ENCODE measurements at regions not wholly inside any gene's neighbourhood (a gene's known extent, or its start where the extent isn't known, plus 50 kb on each side); places are given as distances from the start of the nearest gene placed in this dataset.

GRCh38 chr13:24006520-24007248, 109.4 kb upstream of the C1QTNF9B start:
- H3K23me2 ChIP-seq (ENCODE audit: insufficient read length, low read depth, low read length, poor library complexity, severe bottlenecking): no peaks in the 10 kb centered on the region
- Mint-ChIP-seq H3K27ac (no peak overlapping the region), H3K4me3 (no peak overlapping the region), H3K27me3 (ENCODE audit: low read depth) (peaks cover 2% of the 10 kb centered on the region), H3K4me1 (peaks cover 17 to 20% of the 10 kb centered on the region in 2 experiments), H3K36me3 (ENCODE audit: insufficient read depth in 1 of 3, low read depth in 3 of 3) (no peaks in the 10 kb centered on the region; a peak in 2 of 7 replicates), H3K9me3 (no peaks in the 10 kb centered on the region)
- no peak overlapping the region for H2AFZ ChIP-seq (ENCODE audit: low read length)
- no peaks in the 10 kb centered on the region for H3K79me2 ChIP-seq (ENCODE audit: insufficient read depth, low read length)
- H3T11ph ChIP-seq (ENCODE audit: low read length): no peak overlapping the region
- no peak for DNase-seq
- no peak overlapping the region for H3K18ac ChIP-seq (ENCODE audit: insufficient read length, low read depth, low read length)
- H2BK5ac ChIP-seq (ENCODE audit: insufficient read length, low read length): no peak overlapping the region
- H3K23ac ChIP-seq (ENCODE audit: insufficient read length, low read depth, low read length): no peak overlapping the region
- H3K56ac ChIP-seq (ENCODE audit: insufficient read length, low read depth, low read length): no peak overlapping the region
- H3K27ac ChIP-seq (ENCODE audit: insufficient read length, low read depth, low read length): no peak overlapping the region
- no peak overlapping the region for H2BK15ac ChIP-seq (ENCODE audit: low read depth, low read length)
- H2AK5ac ChIP-seq (ENCODE audit: insufficient read length, low read length): no peak overlapping the region
- no peaks in the 10 kb centered on the region for H3K27me3 ChIP-seq (ENCODE audit: insufficient read depth, low read length)
- no peak overlapping the region for H4K5ac ChIP-seq (ENCODE audit: insufficient read length, low read depth, low read length)
- no peak overlapping the region for H4K91ac ChIP-seq (ENCODE audit: insufficient read length, low read depth, low read length)
- no peak overlapping the region for H2BK120ac ChIP-seq (ENCODE audit: low read depth, low read length, poor library complexity, severe bottlenecking)
- no CpG with 5 or more reads among the region's 17 CpGs for WGBS (ENCODE audit: extremely low coverage, insufficient read length, low lambda C conversion rate)
- H2BK20ac ChIP-seq (ENCODE audit: low read depth, low read length, poor library complexity, severe bottlenecking): no peak overlapping the region
- 0 out of 2 replicates have a peak, but pooled peaks cover 3% of the 10 kb centered on the region for H3K4me1 ChIP-seq (ENCODE audit: insufficient read depth, low read length)
- TF ChIP-seq CTCF (conservative IDR thresholded peaks at IDR 0.05): no peak
- no peak overlapping the region for H3K9ac ChIP-seq (ENCODE audit: extremely low read depth, insufficient read length, low read length)
- no peak overlapping the region for H3K4me2 ChIP-seq (ENCODE audit: insufficient read depth, insufficient read length, low read length)
- H4K20me1 ChIP-seq (ENCODE audit: control insufficient read depth, insufficient read depth, insufficient read length): no peaks in the 10 kb centered on the region
- H2BK12ac ChIP-seq (ENCODE audit: insufficient read length, low read depth, low read length): no peak overlapping the region
- no peak overlapping the region for H3K14ac ChIP-seq (ENCODE audit: insufficient read depth, low read length)
- H4K8ac ChIP-seq (replicated peaks; ENCODE audit: insufficient read length, low read depth, low read length): no peak overlapping the region
- no peaks in the 10 kb centered on the region for H3K79me1 ChIP-seq (ENCODE audit: insufficient read depth, low read depth, low read length, poor library complexity, severe bottlenecking)
- H3K4ac ChIP-seq (ENCODE audit: low read depth, low read length): no peak overlapping the region
- H3K9me3 ChIP-seq (ENCODE audit: control insufficient read depth, low read depth, low read length): no peaks in the 10 kb centered on the region
